ENCODE measurements at regions not wholly inside any gene's neighbourhood (a gene's known extent, or its start where the extent isn't known, plus 50 kb on each side); places are given as distances from the start of the nearest gene placed in this dataset.

DNA sequence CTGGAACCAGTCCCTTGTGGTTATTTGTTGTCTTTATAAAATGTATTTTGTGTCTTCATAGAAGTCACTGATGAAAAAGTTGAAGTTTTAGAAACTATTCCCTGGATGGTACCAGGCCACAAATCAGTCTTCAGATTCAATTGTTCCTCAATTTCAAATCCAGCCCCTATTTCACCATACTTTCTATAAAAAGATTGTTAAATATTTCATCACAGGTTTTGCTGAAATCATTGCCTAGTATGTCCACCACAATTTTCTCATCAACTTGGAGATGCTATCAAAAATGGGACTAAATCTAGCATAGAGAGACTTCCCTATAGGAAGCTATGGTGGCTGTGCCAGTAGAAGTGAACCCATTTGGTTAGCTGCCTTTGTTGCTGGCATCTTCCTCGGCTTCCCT is 118.5 kb downstream of the RAB18 start:
- no peaks in the 10 kb centered on the region for H3K9me2 ChIP-seq (ENCODE audit: insufficient read depth)
- no peaks in the 10 kb centered on the region for H3K9me3 ChIP-seq (ENCODE audit: control insufficient read depth in 1 of 2, insufficient read depth in 1 of 2, low read depth in 1 of 2, low read length in 2 of 2)
- no peak overlapping the region for H2AFZ ChIP-seq (ENCODE audit: low read depth, low read length, poor library complexity, severe bottlenecking)
- H3K79me2 ChIP-seq (ENCODE audit: insufficient read depth, low read length): no peaks in the 10 kb centered on the region
- no peaks in the 10 kb centered on the region for H3K4me1 ChIP-seq (ENCODE audit: control insufficient read depth in 1 of 2, insufficient read depth in 2 of 2, low read length in 2 of 2)
- TF ChIP-seq EZH2 (IDR thresholded peaks at IDR 0.05) (no peak), POLR2AphosphoS5 (IDR thresholded peaks at IDR 0.05; ENCODE audit: low read depth, low read length) (no peak), EZH2phosphoT487 (IDR thresholded peaks at IDR 0.05; ENCODE audit: borderline replicate concordance) (no peak), POLR2A (IDR thresholded peaks at IDR 0.05; ENCODE audit: borderline replicate concordance, extremely low read depth, insufficient read depth, insufficient read length) (no peak)
- TF ChIP-seq, protein P1, sequence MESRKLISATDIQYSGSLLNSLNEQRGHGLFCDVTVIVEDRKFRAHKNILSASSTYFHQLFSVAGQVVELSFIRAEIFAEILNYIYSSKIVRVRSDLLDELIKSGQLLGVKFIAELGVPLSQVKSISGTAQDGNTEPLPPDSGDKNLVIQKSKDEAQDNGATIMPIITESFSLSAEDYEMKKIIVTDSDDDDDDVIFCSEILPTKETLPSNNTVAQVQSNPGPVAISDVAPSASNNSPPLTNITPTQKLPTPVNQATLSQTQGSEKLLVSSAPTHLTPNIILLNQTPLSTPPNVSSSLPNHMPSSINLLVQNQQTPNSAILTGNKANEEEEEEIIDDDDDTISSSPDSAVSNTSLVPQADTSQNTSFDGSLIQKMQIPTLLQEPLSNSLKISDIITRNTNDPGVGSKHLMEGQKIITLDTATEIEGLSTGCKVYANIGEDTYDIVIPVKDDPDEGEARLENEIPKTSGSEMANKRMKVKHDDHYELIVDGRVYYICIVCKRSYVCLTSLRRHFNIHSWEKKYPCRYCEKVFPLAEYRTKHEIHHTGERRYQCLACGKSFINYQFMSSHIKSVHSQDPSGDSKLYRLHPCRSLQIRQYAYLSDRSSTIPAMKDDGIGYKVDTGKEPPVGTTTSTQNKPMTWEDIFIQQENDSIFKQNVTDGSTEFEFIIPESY (IDR thresholded peaks at IDR 0.05; ENCODE audit: extremely low read depth, insufficient replicate concordance, low read length): no peak
- no peaks in the 10 kb centered on the region for H4K20me1 ChIP-seq (ENCODE audit: insufficient read depth)
- no peak overlapping the region for H3K9ac ChIP-seq (ENCODE audit: low read length)
- no TSS peak for BruUV-seq (replicated peaks)
- no peak for DNase-seq (ENCODE audit: low read depth, low spot score)
- ChIA-PET CTCF (no interaction called here), POLR2A (no interaction called here), RAD21 (ENCODE audit: low non-redundant PET in 1 of 2, low total read pairs in 2 of 2, uncharacterized antibody in 2 of 2, unreplicated experiment in 2 of 2) (no interaction called here)
- no peak overlapping the region for H3K27ac ChIP-seq (ENCODE audit: low read depth, low read length)
- intact Hi-C loops (cut with micrococcal nuclease): no loop called here
- H3K4me2 ChIP-seq (ENCODE audit: low read length): no peak overlapping the region
- no peaks in the 10 kb centered on the region for H3K27me3 ChIP-seq (ENCODE audit: insufficient read depth, low read length)
- H3K4me3 ChIP-seq (replicated peaks in 1 of 2; ENCODE audit: low read depth in 1 of 2, low read length in 2 of 2): no peak overlapping the region
- H3K36me3 ChIP-seq (ENCODE audit: control insufficient read depth in 1 of 2, insufficient read depth in 2 of 2, low read length in 2 of 2): no peaks in the 10 kb centered on the region
- ATAC-seq: no peak
